ENCODE measurements at regions not wholly inside any gene's neighbourhood (a gene's known extent, or its start where the extent isn't known, plus 50 kb on each side); places are given as distances from the start of the nearest gene placed in this dataset.

DNA sequence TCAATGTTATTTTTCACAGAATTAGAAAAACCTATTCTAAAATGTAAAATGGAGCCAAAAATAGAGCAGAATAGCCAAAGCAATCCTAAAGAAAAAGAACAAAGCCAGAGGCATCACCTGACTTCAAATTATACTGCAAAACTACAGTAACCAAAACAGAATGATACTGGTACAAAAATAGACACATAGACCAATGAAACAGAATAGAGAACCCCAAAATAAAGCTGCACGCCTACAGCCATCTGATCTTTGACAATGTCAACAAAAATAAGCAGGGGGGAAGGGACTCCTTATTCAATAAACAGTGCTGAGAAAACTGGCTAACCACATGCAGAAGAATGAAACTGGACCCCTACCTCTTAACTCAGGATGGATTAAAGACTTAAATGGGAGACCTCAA is 65.8 kb upstream of the PDE4D start:
- CTCF ChIA-PET = no interaction called here
- Histone ChIP-seq H3K36me3 (ENCODE audit: control insufficient read depth in 2 of 2, extremely low read depth in 1 of 2, insufficient read depth in 2 of 2, low read length in 2 of 2) (no peaks in the 10 kb centered on the region), H3K27ac (ENCODE audit: insufficient read depth, low read depth, low read length) (no peak overlapping the region), H3K9me1 (replicated peaks; ENCODE audit: control insufficient read depth, extremely low read depth, insufficient read depth, low read length) (no peaks in the 10 kb centered on the region), H3K4me2 (ENCODE audit: insufficient read depth, low read length) (no peak overlapping the region), H3K27me3 (ENCODE audit: control insufficient read depth in 2 of 2, insufficient read depth in 2 of 2, low read length in 2 of 2) (peaks cover 2 to 5% of the 10 kb centered on the region in 2 experiments), H3K9me3 (replicated peaks; ENCODE audit: control insufficient read depth, insufficient read depth, low read length) (no peaks in the 10 kb centered on the region), H2AFZ (ENCODE audit: low read depth, low read length) (no peak overlapping the region), H3K9ac (replicated peaks; ENCODE audit: extremely low read depth, insufficient read depth, low read length) (no peak overlapping the region), H3K79me2 (ENCODE audit: control insufficient read depth, insufficient read depth, low read length) (no peaks in the 10 kb centered on the region), H3K4me1 (ENCODE audit: control insufficient read depth, extremely low read depth, insufficient read depth, low read length) (no peaks in the 10 kb centered on the region), H3K4me3 (replicated peaks in 1 of 3; ENCODE audit: insufficient read depth in 1 of 3, low read depth in 1 of 3, low read length in 3 of 3) (no peak overlapping the region), H4K20me1 (replicated peaks; ENCODE audit: control insufficient read depth, extremely low read depth, insufficient read depth, low read length) (no peaks in the 10 kb centered on the region)
- dilution Hi-C loops (cut with MboI; ENCODE audit: extremely low pct_ligation_motif_present, low sequenced_read_pairs) = no loop called here
- intact Hi-C loops (cut with micrococcal nuclease) = no loop called here
- FAIRE-seq (no peak), DNase-seq (ENCODE audit: low read depth, low spot score) (no peak)
- no TSS peak for BruUV-seq (replicated peaks)
- TF ChIP-seq CTCF (IDR thresholded peaks at IDR 0.05; ENCODE audit: extremely low read depth in 1 of 2, insufficient read depth in 1 of 2, low read depth in 1 of 2, low read length in 2 of 2) = no peak
- no peak for TF ChIP-seq EZH2 (IDR thresholded peaks at IDR 0.05; ENCODE audit: borderline replicate concordance, low read depth, low read length, severe bottlenecking)
- no peak for TF ChIP-seq POLR2AphosphoS5 (IDR thresholded peaks at IDR 0.05; ENCODE audit: insufficient read depth, low read depth, low read length)
- TF ChIP-seq, protein P1, sequence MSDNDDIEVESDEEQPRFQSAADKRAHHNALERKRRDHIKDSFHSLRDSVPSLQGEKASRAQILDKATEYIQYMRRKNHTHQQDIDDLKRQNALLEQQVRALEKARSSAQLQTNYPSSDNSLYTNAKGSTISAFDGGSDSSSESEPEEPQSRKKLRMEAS (IDR thresholded peaks at IDR 0.05; ENCODE audit: insufficient read depth, insufficient read length) = no peak
- TF ChIP-seq FOS (IDR thresholded peaks at IDR 0.05; ENCODE audit: borderline replicate concordance, insufficient read depth, low read length) = no peak
- TF ChIP-seq POLR2A (IDR thresholded peaks at IDR 0.05; ENCODE audit: low read depth, low read length) = no peak
- TF ChIP-seq MYC (IDR thresholded peaks at IDR 0.05; ENCODE audit: low read depth, low read length) = no peak
- TF ChIP-seq GATA2 (IDR thresholded peaks at IDR 0.05; ENCODE audit: insufficient read depth, insufficient read length, low read depth, low read length) = no peak
- no peak for TF ChIP-seq JUN (IDR thresholded peaks at IDR 0.05; ENCODE audit: borderline replicate concordance, insufficient read depth, insufficient read length, low read depth)
- POLR2A ChIA-PET = no interaction called here

Data from endothelial cell of umbilical vein (primary cell).